GM18502 (cell line): ENCODE measurements at regions not wholly inside any gene's neighbourhood (a gene's known extent, or its start where the extent isn't known, plus 50 kb on each side); places are given as distances from the start of the nearest gene placed in this dataset.
"Not testable (repeated sequence)": the region's sequence is repeated elsewhere in the genome, so short reads cannot be mapped to it uniquely, and the experiment has no call there.

Experiments
- ATAC-seq: cut with Tn5 transposase; IDR thresholded peaks from one replicate; pipeline ENCODE4 v1.9.1; 2021; ENCODE audit warnings: mild to moderate bottlenecking; ENCODE audit not compliant: unreplicated experiment, poor library complexity

- ATAC-seq, result peak; percentile 72
Observed at GRCh38 chr5:52007230-52007858, 624.1 kb downstream of the ISL1 start.

- ATAC-seq, result no peak
Observed at GRCh38 chr5:52010454-52010853, 627.2 kb downstream of the ISL1 start.

- ATAC-seq, result no peak
Observed at GRCh38 chr5:52013523-52013922, 630.3 kb downstream of the ISL1 start.

GRCh38 chr5:52015760-52016159 lies 632.5 kb downstream of the ISL1 start:
- ATAC-seq, result no peak

GRCh38 chr5:52017567-52017966 lies 634.3 kb downstream of the ISL1 start:
- no peak for ATAC-seq

- ATAC-seq, result no peak
Observed at GRCh38 chr5:52024359-52024758, 641.1 kb downstream of the ISL1 start.

- ATAC-seq, result not testable (repeated sequence)
Observed at GRCh38 chr5:52029836-52030235, 646.6 kb downstream of the ISL1 start.

GRCh38 chr5:52041842-52042241 lies 658.6 kb downstream of the ISL1 start:
- ATAC-seq, result no peak

- ATAC-seq, result no peak
Observed at GRCh38 chr5:52043137-52043536, 659.9 kb downstream of the ISL1 start.

- ATAC-seq, result no peak
Observed at GRCh38 chr5:52043543-52043942, 660.3 kb downstream of the ISL1 start.

- ATAC-seq, result no peak
Observed at GRCh38 chr5:52051759-52052158, 668.5 kb downstream of the ISL1 start.

- ATAC-seq, result no peak
Observed at GRCh38 chr5:52063186-52063585, 679.9 kb downstream of the ISL1 start.

- no peak for ATAC-seq
Observed at GRCh38 chr5:52065182-52065581, 681.9 kb downstream of the ISL1 start.

GRCh38 chr5:52069997-52070396 lies 686.7 kb downstream of the ISL1 start:
- ATAC-seq, result no peak

- ATAC-seq, result no peak
Observed at GRCh38 chr5:52073993-52074689, 690.9 kb downstream of the ISL1 start.

- ATAC-seq, result no peak
Observed at GRCh38 chr5:52077941-52078815, 694.9 kb downstream of the ISL1 start.

- ATAC-seq, result not testable (repeated sequence)
Observed at GRCh38 chr5:52102311-52102710, 685.4 kb upstream of the ITGA1 start.

GRCh38 chr5:52107210-52107905 lies 680.4 kb upstream of the ITGA1 start:
- ATAC-seq, result no peak

- no peak for ATAC-seq
Observed at GRCh38 chr5:52119768-52120167, 667.9 kb upstream of the ITGA1 start.

GRCh38 chr5:52132053-52132452 lies 655.7 kb upstream of the ITGA1 start:
- ATAC-seq, result no peak
